Epithelial cell of proximal tubule (primary cell): ENCODE measurements at regions not wholly inside any gene's neighbourhood (a gene's known extent, or its start where the extent isn't known, plus 50 kb on each side); places are given as distances from the start of the nearest gene placed in this dataset.
"Not testable (repeated sequence)": the region's sequence is repeated elsewhere in the genome, so short reads cannot be mapped to it uniquely, and the experiment has no call there.

Experiments
- DNase-seq: peaks from one replicate; pipeline ENCODE4 v3.0.0-alpha.2; 2011; ENCODE audit warnings: low read depth
- H3K4me3 ChIP-seq: 2 replicates; pipeline ENCODE4 v1.5.1; 2011; ENCODE audit warnings: low read depth, mild to moderate bottlenecking, low read length
- TF ChIP-seq, protein P1 (sequence below): conservative IDR thresholded peaks from 2 replicates; pipeline ENCODE4 v1.5.1; 2012; ENCODE audit warnings: low read depth, mild to moderate bottlenecking, low read length

DNA sequence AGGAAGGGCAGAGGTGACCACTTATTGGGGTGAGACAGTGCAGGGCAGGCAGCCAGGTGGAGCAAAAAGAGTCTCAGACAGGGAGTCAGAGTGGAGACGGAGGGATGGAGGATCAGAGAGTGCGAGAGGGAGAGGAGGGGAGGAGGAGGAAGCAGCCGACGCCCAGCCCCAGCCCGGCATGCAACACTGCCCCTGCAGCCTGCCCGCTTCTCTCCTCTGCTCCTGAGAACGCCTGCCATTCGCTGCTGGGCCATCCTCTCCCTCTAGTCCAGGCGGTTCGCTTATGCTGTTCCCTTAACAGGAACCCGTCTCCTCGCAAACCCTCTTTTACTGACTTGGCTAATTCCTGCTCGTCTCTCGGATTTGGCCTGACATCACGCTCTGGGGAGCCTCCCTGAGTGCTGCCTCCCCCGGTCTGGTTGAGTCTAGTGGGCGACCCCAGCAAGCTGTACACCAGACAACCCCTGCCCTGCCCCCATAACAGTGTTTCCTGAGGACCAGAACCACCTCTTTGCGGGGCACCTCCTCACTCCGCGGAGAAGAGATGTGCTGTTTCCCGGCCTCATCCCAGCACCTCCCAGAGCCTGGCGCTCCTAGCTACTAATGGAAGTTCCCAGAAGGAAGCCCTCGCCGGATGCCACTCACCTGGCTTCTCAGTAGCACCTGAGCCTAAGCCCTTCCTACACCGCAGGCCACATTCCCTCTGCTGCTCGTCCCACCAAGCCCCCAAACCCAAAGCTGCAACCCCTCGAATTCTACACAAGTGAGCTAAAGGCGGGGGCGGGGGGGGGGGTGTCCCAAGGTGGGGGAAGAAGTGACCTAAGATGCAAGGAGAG, 61.2 kb upstream of the CCL1 start:
- H3K4me3 ChIP-seq = no peak overlapping the region
- TF ChIP-seq, protein P1, sequence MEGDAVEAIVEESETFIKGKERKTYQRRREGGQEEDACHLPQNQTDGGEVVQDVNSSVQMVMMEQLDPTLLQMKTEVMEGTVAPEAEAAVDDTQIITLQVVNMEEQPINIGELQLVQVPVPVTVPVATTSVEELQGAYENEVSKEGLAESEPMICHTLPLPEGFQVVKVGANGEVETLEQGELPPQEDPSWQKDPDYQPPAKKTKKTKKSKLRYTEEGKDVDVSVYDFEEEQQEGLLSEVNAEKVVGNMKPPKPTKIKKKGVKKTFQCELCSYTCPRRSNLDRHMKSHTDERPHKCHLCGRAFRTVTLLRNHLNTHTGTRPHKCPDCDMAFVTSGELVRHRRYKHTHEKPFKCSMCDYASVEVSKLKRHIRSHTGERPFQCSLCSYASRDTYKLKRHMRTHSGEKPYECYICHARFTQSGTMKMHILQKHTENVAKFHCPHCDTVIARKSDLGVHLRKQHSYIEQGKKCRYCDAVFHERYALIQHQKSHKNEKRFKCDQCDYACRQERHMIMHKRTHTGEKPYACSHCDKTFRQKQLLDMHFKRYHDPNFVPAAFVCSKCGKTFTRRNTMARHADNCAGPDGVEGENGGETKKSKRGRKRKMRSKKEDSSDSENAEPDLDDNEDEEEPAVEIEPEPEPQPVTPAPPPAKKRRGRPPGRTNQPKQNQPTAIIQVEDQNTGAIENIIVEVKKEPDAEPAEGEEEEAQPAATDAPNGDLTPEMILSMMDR = no peak
- no peak for DNase-seq

DNA sequence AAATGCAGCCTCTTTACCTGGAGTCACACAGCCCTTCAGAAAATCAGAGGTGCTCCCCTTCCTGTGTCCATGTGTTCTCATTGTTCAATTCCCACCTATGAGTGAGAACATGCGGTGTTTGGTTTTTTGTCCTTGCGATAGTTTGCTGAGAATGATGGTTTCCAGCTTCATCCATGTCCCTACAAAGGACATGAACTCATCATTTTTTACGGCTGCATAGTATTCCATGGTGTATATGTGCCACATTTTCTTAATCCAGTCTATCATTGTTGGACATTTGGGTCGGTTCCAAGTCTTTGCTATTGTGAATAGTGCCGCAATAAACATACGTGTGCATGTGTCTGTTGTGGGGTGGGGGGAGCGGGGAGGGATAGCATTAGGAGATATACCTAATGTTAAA, 60.3 kb upstream of the CCL1 start:
- H3K4me3 ChIP-seq = not testable (repeated sequence)

DNA sequence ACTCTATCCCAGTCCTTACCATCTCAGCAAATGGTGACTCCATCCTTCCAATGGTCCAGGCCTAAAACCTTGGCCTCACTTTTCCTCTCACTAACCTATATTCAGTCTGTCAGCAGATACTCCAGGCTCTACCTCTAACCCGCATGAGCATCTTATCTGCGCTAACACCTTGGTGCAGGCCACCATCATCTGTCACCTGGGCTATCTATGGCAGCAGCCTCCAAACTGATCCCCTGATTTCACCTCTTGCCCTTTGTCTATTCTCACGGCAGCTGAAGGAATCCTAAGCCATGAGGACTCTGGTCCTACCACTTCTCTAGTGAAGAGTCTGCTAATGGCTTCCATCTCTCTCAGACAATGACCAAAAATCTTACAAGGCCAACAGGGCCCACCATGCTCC, 57.9 kb upstream of the CCL1 start:
- no peak for DNase-seq
- no peak overlapping the region for H3K4me3 ChIP-seq
- TF ChIP-seq, protein P1 = no peak

More for the DNA sequence above, 60.3 kb upstream of the CCL1 start:
- DNase-seq = not testable (repeated sequence)

DNA sequence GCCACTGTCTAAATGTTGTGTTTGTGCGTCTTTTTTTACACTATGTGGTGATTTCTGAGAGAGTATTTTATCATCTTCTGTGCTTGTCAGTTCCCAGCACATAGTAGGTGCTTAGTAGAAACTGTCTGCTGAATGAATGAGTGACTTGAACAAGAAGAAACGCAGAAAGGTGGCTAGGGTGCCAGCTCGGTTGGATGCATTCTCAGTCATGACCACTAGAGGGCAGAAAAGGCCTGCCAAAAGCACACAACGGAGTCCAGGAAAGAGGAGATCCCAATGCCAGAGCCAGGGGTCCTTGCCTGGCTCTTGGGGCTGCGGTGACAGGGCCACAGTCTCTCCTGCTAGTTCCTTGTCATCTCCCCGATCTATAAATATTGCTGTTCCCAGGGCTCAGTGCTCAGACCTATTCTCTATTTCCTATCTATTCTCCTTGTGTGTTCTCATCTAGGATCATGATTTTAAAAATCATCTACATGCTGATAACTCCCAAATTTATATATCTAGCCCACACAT, 57.3 kb upstream of the CCL1 start:
- TF ChIP-seq, protein P1 = peak; percentile 93
- no peak for DNase-seq
- no peak overlapping the region for H3K4me3 ChIP-seq

DNA sequence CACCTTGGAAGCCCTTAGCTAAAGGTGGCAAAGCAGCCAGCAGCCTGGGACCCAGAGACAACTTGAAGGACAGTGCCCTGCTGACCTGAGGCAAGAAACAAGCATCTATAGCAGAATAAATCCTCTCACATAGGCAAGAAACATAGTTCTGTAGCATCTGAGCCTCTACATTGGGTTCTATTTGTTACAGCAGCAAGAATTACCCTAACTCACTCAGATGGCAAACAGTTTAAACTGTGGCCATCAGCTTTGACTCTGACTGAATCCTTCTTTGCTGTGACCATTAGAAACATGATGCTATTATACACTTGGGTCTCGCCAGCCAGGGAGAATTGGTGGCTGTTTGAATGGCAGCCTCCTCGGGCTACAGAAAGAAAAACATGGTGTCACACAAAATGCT, 53.1 kb upstream of the CCL1 start:
- no peak overlapping the region for H3K4me3 ChIP-seq
- DNase-seq = no peak
- TF ChIP-seq, protein P1 = no peak

DNA sequence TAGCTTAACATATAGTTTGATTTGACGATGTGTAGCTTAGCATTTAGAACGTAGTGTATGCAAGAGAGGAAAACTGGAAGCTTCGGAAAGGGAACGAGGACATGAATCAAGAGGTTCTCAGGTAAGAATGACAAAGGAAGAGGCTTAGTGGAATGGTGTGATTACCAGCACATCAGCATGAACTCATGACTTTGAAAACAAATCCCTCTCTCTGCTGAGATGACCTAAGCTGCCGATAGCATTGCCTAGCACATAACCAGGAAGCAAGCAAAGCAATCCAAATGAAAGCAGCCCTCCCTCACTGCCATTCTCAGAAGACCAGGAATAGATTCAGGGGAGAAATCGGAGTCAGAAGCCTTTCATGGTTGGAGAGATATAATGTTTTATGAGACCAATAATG, 51.3 kb upstream of the CCL1 start:
- DNase-seq = no peak
- TF ChIP-seq, protein P1 = no peak
- H3K4me3 ChIP-seq = no peak overlapping the region

DNA sequence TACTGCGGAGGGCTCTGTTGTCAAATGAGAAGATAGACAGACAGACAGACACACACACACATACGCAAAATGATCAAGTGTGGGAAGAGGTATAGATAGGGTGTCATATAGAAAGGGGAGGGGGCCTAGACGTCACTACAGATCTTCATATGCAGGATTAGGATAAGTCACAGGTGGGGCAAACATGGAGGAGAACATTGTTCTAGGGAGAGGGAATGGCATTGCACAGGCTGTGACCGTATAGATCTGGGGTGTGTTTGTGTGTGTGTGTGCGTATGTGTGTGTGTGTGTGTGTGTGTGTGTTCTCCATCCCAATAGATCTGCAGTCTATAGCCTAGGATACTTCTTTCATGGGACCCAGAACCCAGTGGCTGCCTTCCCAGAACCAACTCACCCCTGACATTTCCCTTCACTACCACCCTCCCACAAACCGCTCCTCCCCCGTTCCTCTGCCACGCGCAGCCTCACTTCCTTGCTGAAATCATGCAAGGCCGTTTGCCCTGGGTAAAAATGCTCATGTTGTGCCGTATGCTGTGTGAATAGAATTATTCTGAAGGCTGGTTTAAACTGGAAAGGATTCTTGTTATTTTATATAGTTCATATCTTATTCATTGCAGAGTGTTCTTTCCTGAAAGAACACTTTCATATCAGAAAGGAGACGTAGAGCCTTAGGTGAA, 50.5 kb upstream of the CCL1 start:
- TF ChIP-seq, protein P1 = no peak
- DNase-seq = no peak
- no peak overlapping the region for H3K4me3 ChIP-seq
